B cell (primary cell): ENCODE measurements at regions not wholly inside any gene's neighbourhood (a gene's known extent, or its start where the extent isn't known, plus 50 kb on each side); places are given as distances from the start of the nearest gene placed in this dataset.

Source experiments
- CTCF ChIP-seq: fragments of 200-600 bp; IDR thresholded peaks from one replicate; pipeline ENCODE4 v1.8.0; 2022; ENCODE audit warnings: antibody characterized with exemption, mild to moderate bottlenecking
- EZH2 ChIP-seq: IDR thresholded peaks from 2 replicates; pipeline ENCODE4 v1.6.1; 2012; ENCODE audit warnings: borderline replicate concordance, low read depth, mild to moderate bottlenecking, moderate library complexity, low read length; ENCODE audit not compliant: insufficient read depth, poor library complexity, severe bottlenecking

DNA sequence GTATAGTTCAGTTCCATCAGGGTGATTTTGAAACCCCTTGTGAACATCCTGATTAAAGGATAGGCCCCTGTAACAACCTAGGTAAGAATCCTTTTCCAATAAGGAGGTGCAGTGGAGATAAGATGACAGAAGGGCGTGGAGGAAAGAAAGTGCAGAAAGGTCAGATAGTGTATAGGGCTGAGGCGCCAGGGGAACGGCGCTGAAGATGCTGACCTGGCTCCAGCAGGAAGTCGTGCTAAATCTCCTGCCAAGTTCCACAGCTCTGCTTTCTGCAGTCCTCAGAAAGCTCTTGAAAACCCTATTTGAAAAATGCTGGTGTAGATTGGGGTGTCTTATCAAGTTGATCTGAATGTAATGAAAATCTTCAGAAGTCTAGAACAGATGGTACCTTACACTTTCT is 221.7 kb downstream of the COG6 start:
- TF ChIP-seq CTCF (no peak), EZH2 (no peak)
